Ishikawa (cell line): ENCODE measurements at regions not wholly inside any gene's neighbourhood (a gene's known extent, or its start where the extent isn't known, plus 50 kb on each side); places are given as distances from the start of the nearest gene placed in this dataset.

Source experiments
- CEBPB ChIP-seq: IDR thresholded peaks from 2 replicates; pipeline ENCODE4 v1.6.1; 2012
- EGR1 ChIP-seq: IDR thresholded peaks from 2 replicates; pipeline ENCODE4 v1.6.1; 2012
- TAF1 ChIP-seq: IDR thresholded peaks from 2 replicates; pipeline ENCODE4 v1.6.1; 2012; ENCODE audit warnings: low read depth, mild to moderate bottlenecking

- no peak for TF ChIP-seq CEBPB
- TF ChIP-seq EGR1 = no peak
- TF ChIP-seq TAF1 = no peak
These were observed 218.5 kb upstream of the SOX11 start for GRCh38 chr2:5473635-5474034.
